Kidney (tissue), 13 donors: ENCODE measurements at regions not wholly inside any gene's neighbourhood (a gene's known extent, or its start where the extent isn't known, plus 50 kb on each side); places are given as distances from the start of the nearest gene placed in this dataset.

ENCODE experiments used
- DNase-seq, 5 donors: peaks; one replicate each; pipeline ENCODE4 v3.0.0-alpha.2; 2013 to 2020
- FAIRE-seq: peaks from 2 replicates; lab custom pipeline; 2012; peaks lifted over from hg19 to GRCh38; lab: Jason Lieb, UNC
- H3K27ac ChIP-seq, 2 donors: one replicate each; pipeline ENCODE4 v1.7.0; 2013; ENCODE audit warnings: low read depth in 2 of 2, low read length in 2 of 2, inconsistent platforms in 1 of 2
- H3K27me3 ChIP-seq: one replicate; pipeline ENCODE4 v1.7.1; 2013; ENCODE audit warnings: low read length, inconsistent platforms; ENCODE audit not compliant: control insufficient read depth, insufficient read depth
- H3K36me3 ChIP-seq, 3 donors: one replicate each; pipeline versions ENCODE4 v1.7.0 to v1.7.1; 2013; ENCODE audit warnings: low read length in 3 of 3, control low read depth in 1 of 3, inconsistent platforms in 1 of 3; ENCODE audit not compliant: insufficient read depth in 3 of 3, control insufficient read depth in 2 of 3
- H3K4me1 ChIP-seq, 3 donors: one replicate each; pipeline versions ENCODE4 v1.7.0 to v1.7.1; 2013; ENCODE audit warnings: low read length in 3 of 3, inconsistent platforms in 1 of 3, low read depth in 1 of 3; ENCODE audit not compliant: control insufficient read depth in 2 of 3, insufficient read depth in 2 of 3
- H3K4me3 ChIP-seq, 3 donors: one replicate each; pipeline versions ENCODE4 v1.7.0 to v1.8.1; 2013; ENCODE audit warnings: low read length in 3 of 3, control low read depth in 1 of 3, inconsistent platforms in 1 of 3
- H3K9ac ChIP-seq, 3 donors: one replicate each; pipeline versions ENCODE4 v1.7.0 to v1.7.1; 2013; ENCODE audit warnings: low read length in 3 of 3, control low read depth in 1 of 3, inconsistent platforms in 1 of 3
- H3K9me3 ChIP-seq, 3 donors: one replicate each; pipeline versions ENCODE4 v1.7.0 to v1.7.1; 2013; ENCODE audit warnings: low read length in 3 of 3, control low read depth in 1 of 3, inconsistent platforms in 1 of 3; ENCODE audit not compliant: control insufficient read depth in 2 of 3, insufficient read depth in 1 of 3
- intact Hi-C: fragments of 100-400 bp; cut with DNase I; formaldehyde crosslinking; loops from one replicate; pipeline ENCODE4 v1.11.1; 2022
- TF ChIP-seq, protein P1 (sequence below): IDR thresholded peaks from 3 replicates; pipeline ENCODE4 v1.5.1; 2012; ENCODE audit warnings: mild to moderate bottlenecking, moderate library complexity, borderline replicate concordance; ENCODE audit not compliant: insufficient read depth; ENCODE audit errors: extremely low read depth
- donor health status: control.
- donor health status: control.
- donor health status: control.
- donor health status: control.
- donor health status: control.
- donor health status: DM: yes; HTN: yes; CAD: no.
- donor health status: Normal renal cell carcinoma (clear cell type).

DNA sequence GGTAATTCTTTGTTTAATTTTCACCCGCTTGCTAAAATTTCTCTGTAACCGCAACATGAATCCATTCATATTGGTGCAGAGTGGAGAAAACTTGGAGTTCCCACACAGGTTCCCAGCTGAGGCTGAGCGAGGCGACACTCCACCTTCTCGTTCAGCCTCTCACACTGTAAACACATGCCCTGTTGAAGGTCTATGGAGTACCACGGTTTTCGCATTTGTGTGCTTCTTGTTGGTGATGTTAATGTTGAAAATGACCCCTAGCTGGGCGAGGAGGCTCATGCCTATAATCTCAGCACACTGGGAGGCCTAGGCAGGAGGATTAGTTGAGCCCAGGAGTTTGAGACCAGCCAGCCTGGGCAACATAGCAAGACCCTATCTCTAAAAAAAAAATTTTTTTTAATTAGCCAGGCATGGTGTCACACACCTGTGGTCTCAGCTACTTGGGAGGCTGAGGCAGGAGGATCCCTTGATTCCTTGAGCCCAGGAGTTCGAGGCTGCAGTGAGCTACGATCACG lies 67.2 kb downstream of the ARHGEF18 start:
- H3K36me3 ChIP-seq: no peaks in the 10 kb centered on the region
- H3K27ac ChIP-seq: peak overlapping the region; percentile 79 to 81
- FAIRE-seq (no peak), DNase-seq (no peak)
- H3K27me3 ChIP-seq: no peaks in the 10 kb centered on the region
- no peak overlapping the region for H3K4me3 ChIP-seq
- intact Hi-C loops: no loop called here
- peaks cover 0 to 10% (median 2%) of the 10 kb centered on the region in 3 donors for H3K4me1 ChIP-seq
- H3K9ac ChIP-seq: no peak overlapping the region
- TF ChIP-seq, protein P1, sequence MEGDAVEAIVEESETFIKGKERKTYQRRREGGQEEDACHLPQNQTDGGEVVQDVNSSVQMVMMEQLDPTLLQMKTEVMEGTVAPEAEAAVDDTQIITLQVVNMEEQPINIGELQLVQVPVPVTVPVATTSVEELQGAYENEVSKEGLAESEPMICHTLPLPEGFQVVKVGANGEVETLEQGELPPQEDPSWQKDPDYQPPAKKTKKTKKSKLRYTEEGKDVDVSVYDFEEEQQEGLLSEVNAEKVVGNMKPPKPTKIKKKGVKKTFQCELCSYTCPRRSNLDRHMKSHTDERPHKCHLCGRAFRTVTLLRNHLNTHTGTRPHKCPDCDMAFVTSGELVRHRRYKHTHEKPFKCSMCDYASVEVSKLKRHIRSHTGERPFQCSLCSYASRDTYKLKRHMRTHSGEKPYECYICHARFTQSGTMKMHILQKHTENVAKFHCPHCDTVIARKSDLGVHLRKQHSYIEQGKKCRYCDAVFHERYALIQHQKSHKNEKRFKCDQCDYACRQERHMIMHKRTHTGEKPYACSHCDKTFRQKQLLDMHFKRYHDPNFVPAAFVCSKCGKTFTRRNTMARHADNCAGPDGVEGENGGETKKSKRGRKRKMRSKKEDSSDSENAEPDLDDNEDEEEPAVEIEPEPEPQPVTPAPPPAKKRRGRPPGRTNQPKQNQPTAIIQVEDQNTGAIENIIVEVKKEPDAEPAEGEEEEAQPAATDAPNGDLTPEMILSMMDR: no peak
- no peaks in the 10 kb centered on the region for H3K9me3 ChIP-seq

DNA sequence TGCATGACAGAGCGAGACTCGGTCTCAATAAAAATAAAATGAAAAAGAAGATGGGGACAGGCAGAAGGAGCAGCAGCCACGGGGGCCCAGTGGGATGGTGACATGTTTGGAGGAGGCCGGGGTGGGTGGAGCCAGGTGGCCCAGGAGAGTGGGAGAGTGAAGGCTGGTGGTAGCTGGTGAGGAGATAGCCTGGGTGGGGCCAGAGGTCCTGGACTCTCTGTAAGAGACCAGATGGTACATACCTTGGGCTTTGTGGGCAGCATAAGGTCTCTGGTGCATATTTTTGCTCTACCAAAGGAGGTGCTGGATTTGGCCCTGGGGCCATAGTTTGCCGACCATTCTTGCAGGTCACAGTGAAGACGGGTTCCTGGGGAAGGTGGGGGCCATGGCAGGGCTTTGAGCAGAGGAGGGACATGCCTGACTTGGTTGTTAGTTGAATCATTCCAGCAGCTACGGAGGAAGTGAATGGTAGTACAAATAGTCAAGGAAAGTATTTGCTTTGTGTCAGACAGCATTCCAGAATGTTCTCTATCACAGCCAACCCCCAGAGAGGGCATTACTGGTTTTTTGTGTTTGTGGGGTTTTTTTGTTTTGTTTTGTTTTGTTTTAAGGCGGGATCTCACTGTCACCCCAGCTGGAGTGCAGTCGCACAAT lies 69.1 kb downstream of the ARHGEF18 start:
- Histone ChIP-seq H3K9ac (no peak overlapping the region), H3K27ac (peak overlapping the region in 1 of 2 donors; percentile 20), H3K9me3 (no peaks in the 10 kb centered on the region), H3K4me1 (peaks cover 0 to 10% (median 2%) of the 10 kb centered on the region in 3 donors), H3K36me3 (no peaks in the 10 kb centered on the region), H3K27me3 (no peaks in the 10 kb centered on the region), H3K4me3 (no peak overlapping the region)
- TF ChIP-seq, protein P1: no peak
- intact Hi-C loops: no loop called here
- DNase-seq (no peak), FAIRE-seq (no peak)

GRCh38 chr19:7418596-7418995 lies 69.9 kb downstream of the ARHGEF18 start:
- Histone ChIP-seq H3K4me1 (peaks cover 0 to 10% (median 2%) of the 10 kb centered on the region in 3 donors), H3K9ac (no peak overlapping the region)

More at GRCh38 chr19:7418596-7418995, 69.9 kb downstream of the ARHGEF18 start:
- H3K9me3 ChIP-seq: no peaks in the 10 kb centered on the region
- TF ChIP-seq, protein P1: no peak
- no peaks in the 10 kb centered on the region for H3K36me3 ChIP-seq
- no peak overlapping the region for H3K27ac ChIP-seq
- intact Hi-C loops: no loop called here
- no peak for FAIRE-seq
- H3K4me3 ChIP-seq: no peak overlapping the region
- DNase-seq: no peak
- H3K27me3 ChIP-seq: no peaks in the 10 kb centered on the region
